ENCODE measurements at regions not wholly inside any gene's neighbourhood (a gene's known extent, or its start where the extent isn't known, plus 50 kb on each side); places are given as distances from the start of the nearest gene placed in this dataset.

- no peak for DNase-seq (ENCODE audit: low spot score)
Measured at GRCh38 chr18:38481576-38481975, 916.0 kb upstream of the CELF4 start.

- DNase-seq (ENCODE audit: low spot score): no peak
Measured at GRCh38 chr18:38475686-38476085, 910.1 kb upstream of the CELF4 start.

- DNase-seq (ENCODE audit: low spot score): no peak
Measured at GRCh38 chr18:38473535-38473934, 907.9 kb upstream of the CELF4 start.

- DNase-seq (ENCODE audit: low spot score): no peak
Measured at GRCh38 chr18:38470421-38470820, 904.8 kb upstream of the CELF4 start.

- no peak for DNase-seq (ENCODE audit: low spot score)
Measured at GRCh38 chr18:38466426-38466825, 900.8 kb upstream of the CELF4 start.

- DNase-seq (ENCODE audit: low spot score): no peak
Measured at GRCh38 chr18:38464024-38464423, 898.4 kb upstream of the CELF4 start.

- no peak for DNase-seq (ENCODE audit: low spot score)
Measured at GRCh38 chr18:38460657-38461056, 895.1 kb upstream of the CELF4 start.

- no peak for DNase-seq (ENCODE audit: low spot score)
Measured at GRCh38 chr18:38459131-38459994, 893.8 kb upstream of the CELF4 start.

GRCh38 chr18:38458698-38459097, 893.1 kb upstream of the CELF4 start:
- no peak for DNase-seq (ENCODE audit: low spot score)

- no peak for DNase-seq (ENCODE audit: low spot score)
Measured at GRCh38 chr18:38456253-38456652, 890.7 kb upstream of the CELF4 start.

- no peak for DNase-seq (ENCODE audit: low spot score)
Measured at GRCh38 chr18:38454764-38455469, 889.3 kb upstream of the CELF4 start.

GRCh38 chr18:38453880-38454279, 888.3 kb upstream of the CELF4 start:
- no peak for DNase-seq (ENCODE audit: low spot score)

GRCh38 chr18:38450876-38451275, 885.3 kb upstream of the CELF4 start:
- no peak for DNase-seq (ENCODE audit: low spot score)

- no peak for DNase-seq (ENCODE audit: low spot score)
Measured at GRCh38 chr18:38445804-38446145, 880.2 kb upstream of the CELF4 start.

- no peak for DNase-seq (ENCODE audit: low spot score)
Measured at GRCh38 chr18:38444971-38445803, 879.6 kb upstream of the CELF4 start.

- DNase-seq (ENCODE audit: low spot score): no peak
Measured at GRCh38 chr18:38427736-38428135, 862.1 kb upstream of the CELF4 start.

GRCh38 chr18:38427234-38427633, 861.6 kb upstream of the CELF4 start:
- DNase-seq (ENCODE audit: low spot score): no peak

- no peak for DNase-seq (ENCODE audit: low spot score)
Measured at GRCh38 chr18:38421872-38422615, 856.4 kb upstream of the CELF4 start.

- no peak for DNase-seq (ENCODE audit: low spot score)
Measured at GRCh38 chr18:38421021-38421420, 855.4 kb upstream of the CELF4 start.

- no peak for DNase-seq (ENCODE audit: low spot score)
Measured at GRCh38 chr18:38420611-38421010, 855.0 kb upstream of the CELF4 start.

- no peak for DNase-seq (ENCODE audit: low spot score)
Measured at GRCh38 chr18:38415811-38416210, 850.2 kb upstream of the CELF4 start.

GRCh38 chr18:38413193-38413592, 847.6 kb upstream of the CELF4 start:
- no peak for DNase-seq (ENCODE audit: low spot score)
